Coronary artery (tissue), 2 donors: ENCODE measurements at regions not wholly inside any gene's neighbourhood (a gene's known extent, or its start where the extent isn't known, plus 50 kb on each side); places are given as distances from the start of the nearest gene placed in this dataset.

Experiments
- DNase-seq: peaks from one replicate; pipeline ENCODE4 v3.0.0-alpha.2; 2017; ENCODE audit warnings: low spot score
- H3K27ac ChIP-seq, 2 donors: fragments of 200-600 bp; sonication (generic); one replicate each; pipeline ENCODE4 v1.5.1; 2016 to 2019
- H3K4me3 ChIP-seq: fragments of 200-600 bp; sonication (generic); 2 replicates; pipeline ENCODE4 v1.5.1; 2016; ENCODE audit warnings: mild to moderate bottlenecking, moderate library complexity
- CTCF ChIP-seq: fragments of 200-600 bp; sonication (generic); IDR thresholded peaks from one replicate; pipeline ENCODE4 v1.5.1; 2019; ENCODE audit warnings: antibody characterized with exemption

GRCh38 chr9:1473956-1474634, 423.9 kb downstream of the DMRT2 start:
- H3K27ac ChIP-seq, result no peak overlapping the region
- DNase-seq, result no peak
- no peak overlapping the region for H3K4me3 ChIP-seq
- no peak for TF ChIP-seq CTCF

- Histone ChIP-seq H3K27ac (no peak overlapping the region), H3K4me3 (no peak overlapping the region)
- DNase-seq, result no peak
- no peak for TF ChIP-seq CTCF
Measured at GRCh38 chr9:1474671-1475070, 424.5 kb downstream of the DMRT2 start.

- DNase-seq, result no peak
- no peak for TF ChIP-seq CTCF
Measured at GRCh38 chr9:1490341-1491232, 440.4 kb downstream of the DMRT2 start.

GRCh38 chr9:1492156-1492555, 442.0 kb downstream of the DMRT2 start:
- H3K27ac ChIP-seq, result no peak overlapping the region
- H3K4me3 ChIP-seq, result no peak overlapping the region
- no peak for DNase-seq
- no peak for TF ChIP-seq CTCF

More at GRCh38 chr9:1490341-1491232, 440.4 kb downstream of the DMRT2 start:
- Histone ChIP-seq H3K4me3 (no peak overlapping the region), H3K27ac (peak overlapping the region in 1 of 2 donors; percentile 41)

GRCh38 chr9:1495282-1496030, 445.3 kb downstream of the DMRT2 start:
- Histone ChIP-seq H3K27ac (no peak overlapping the region), H3K4me3 (no peak overlapping the region)
- no peak for DNase-seq
- TF ChIP-seq CTCF, result no peak

GRCh38 chr9:1505489-1505888, 455.3 kb downstream of the DMRT2 start:
- Histone ChIP-seq H3K27ac (no peak overlapping the region), H3K4me3 (no peak overlapping the region)
- no peak for TF ChIP-seq CTCF
- DNase-seq, result no peak
